ENCODE measurements at regions not wholly inside any gene's neighbourhood (a gene's known extent, or its start where the extent isn't known, plus 50 kb on each side); places are given as distances from the start of the nearest gene placed in this dataset.
"Not testable (repeated sequence)": the region's sequence is repeated elsewhere in the genome, so short reads cannot be mapped to it uniquely, and the experiment has no call there.

- no peak for DNase-seq (ENCODE audit: low read depth in 2 of 2, low spot score in 1 of 2)
These were observed 195.5 kb downstream of the BCL11A start for GRCh38 chr2:60357996-60358395.

DNA sequence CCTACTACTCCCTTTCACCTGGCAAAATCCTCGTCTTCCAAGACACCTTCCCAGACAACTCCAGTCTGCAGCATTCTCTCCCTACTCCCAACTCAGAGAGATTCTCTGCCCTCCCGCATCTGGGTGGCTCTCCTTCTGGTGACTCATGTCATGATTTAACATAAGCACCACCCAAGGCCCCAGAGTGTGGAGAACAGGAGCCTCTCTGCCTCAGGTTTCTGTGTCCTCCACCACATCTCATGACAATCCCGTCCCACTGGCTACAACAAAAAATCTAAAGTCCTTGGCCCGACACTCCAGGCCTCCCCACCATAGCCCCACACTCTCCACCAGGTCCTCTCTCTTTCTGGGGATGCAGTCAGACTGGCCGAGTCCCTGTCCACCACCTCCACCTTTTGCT lies 197.1 kb downstream of the BCL11A start:
- no peak for DNase-seq (ENCODE audit: low read depth in 2 of 2, low spot score in 1 of 2)

DNA sequence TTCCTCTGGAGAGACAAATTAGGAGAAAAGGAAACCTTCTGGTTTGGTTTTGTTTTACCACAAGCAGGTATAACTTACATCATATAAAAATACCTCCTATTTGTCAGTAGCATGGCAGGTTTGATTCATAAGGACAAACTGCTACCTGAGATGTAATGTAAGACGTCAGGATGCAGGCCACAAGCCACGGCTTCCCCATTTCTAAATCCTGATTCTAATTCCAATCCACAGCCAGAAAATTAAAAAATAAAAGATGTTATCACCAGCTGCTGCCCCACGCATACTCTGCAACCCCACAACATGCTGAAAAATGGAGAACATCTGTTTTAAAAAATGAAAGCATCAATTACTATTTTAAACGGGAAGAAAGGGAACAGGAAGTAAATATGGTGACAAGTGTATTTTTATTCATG lies 197.6 kb downstream of the BCL11A start:
- DNase-seq (ENCODE audit: low read depth in 2 of 2, low spot score in 1 of 2): no peak

DNA sequence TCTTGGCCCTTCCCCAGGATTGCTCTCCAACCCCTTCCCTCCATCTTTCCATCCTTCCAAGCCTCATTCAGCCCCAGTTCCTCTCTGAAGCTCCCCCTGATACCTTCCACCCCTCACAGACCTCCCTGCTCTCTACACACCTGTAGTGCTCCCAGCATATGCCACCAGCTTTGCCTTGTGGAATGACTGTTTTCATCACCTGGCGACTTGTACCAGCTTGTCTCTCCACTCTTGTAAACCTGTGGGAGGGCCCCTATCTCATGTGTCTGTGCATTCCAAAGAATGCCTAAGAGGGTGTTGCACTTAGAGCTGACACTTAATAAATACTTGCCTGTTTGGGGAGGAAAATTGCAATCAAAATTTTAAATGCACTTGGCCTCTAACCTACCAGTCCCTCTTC lies 198.7 kb downstream of the BCL11A start:
- DNase-seq (ENCODE audit: low read depth in 2 of 2, low spot score in 1 of 2): no peak

GRCh38 chr2:60353863-60354262 lies 199.6 kb downstream of the BCL11A start:
- no peak for DNase-seq (ENCODE audit: low read depth in 2 of 2, low spot score in 1 of 2)

DNA sequence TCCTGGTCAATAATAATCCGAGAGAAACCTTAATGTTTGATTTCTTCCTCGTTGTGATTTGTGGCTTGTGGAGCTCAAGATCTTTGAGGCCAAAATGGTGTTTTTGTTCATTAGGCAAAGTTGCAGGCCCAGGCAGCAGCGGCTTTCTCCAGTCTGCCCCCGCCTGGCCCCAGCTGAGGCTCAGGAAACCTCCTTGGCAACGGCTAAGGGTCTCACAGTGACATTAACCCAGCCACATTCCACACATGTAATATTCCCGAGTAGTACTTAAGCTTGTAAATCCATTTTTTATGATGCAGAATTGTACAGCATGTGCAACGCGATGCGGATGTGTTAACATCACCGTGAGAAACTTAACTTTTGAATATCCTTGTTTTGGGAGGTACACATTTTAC lies 200.1 kb downstream of the BCL11A start:
- DNase-seq (ENCODE audit: low read depth in 2 of 2, low spot score in 1 of 2): no peak

DNA sequence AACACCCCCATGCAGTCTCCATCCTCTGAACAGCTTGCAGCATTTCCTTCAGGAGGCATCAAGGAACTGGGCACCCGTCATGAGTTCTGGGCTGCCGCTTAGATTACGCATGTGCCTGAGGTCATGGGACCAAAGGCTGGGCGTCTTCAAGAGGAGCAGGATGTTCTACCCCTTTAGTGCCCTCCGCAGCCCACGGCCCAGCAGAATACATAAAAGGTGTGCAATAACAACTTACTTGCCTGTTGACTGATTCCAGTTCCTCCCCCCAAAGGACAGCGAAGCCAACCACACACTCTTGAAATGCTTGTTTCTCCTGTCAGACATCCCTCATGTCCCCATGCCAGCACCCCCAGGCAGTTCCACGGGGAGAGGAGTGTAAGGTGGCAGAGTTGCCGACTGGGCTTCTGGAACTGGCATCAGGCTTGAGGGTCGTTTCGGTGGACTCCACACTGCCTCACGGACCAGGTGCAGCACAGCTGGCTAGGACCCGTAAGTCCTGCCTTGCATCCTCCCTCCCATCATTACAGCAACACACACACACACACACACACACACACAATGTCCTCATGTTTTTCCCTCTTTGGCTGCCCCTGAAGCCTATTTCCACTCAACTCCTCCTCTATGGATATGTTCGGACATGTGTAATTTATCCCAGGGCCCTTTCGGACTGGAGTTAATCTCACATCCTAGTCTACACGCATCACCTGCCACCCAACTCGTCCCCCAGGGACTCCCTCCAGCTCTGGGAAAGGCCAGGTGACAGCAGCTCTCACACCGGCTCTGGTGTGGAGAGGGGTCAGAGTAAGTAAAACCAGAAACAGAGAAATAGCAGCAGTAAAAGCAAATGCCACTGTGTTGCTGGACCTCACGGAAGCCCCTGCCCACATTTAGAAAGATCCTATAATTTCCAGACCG lies 200.7 kb downstream of the BCL11A start:
- DNase-seq (ENCODE audit: low read depth in 2 of 2, low spot score in 1 of 2): no peak

- DNase-seq (ENCODE audit: low read depth in 2 of 2, low spot score in 1 of 2): no peak
These were observed 201.7 kb downstream of the BCL11A start for GRCh38 chr2:60351802-60352201.

DNA sequence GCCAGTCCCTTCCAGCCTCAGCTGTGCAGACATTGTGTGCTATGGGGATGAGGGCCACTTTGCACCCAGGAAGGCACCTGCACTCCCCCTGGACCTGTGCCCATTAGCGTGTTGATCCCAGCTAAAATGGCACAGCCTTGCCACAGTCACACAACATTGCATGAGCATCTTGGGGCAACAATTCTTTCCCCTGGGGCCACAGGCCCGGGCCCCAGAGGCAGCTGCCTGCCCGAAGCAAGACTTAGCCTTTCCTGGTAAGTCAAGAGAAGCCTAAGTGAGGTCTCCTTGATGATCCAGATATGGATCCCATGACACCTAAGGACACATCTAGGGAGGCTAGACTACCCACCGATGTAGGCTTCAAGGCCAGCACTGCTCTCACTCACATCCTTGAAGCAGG lies 202.1 kb downstream of the BCL11A start:
- no peak for DNase-seq (ENCODE audit: low read depth in 2 of 2, low spot score in 1 of 2)

DNA sequence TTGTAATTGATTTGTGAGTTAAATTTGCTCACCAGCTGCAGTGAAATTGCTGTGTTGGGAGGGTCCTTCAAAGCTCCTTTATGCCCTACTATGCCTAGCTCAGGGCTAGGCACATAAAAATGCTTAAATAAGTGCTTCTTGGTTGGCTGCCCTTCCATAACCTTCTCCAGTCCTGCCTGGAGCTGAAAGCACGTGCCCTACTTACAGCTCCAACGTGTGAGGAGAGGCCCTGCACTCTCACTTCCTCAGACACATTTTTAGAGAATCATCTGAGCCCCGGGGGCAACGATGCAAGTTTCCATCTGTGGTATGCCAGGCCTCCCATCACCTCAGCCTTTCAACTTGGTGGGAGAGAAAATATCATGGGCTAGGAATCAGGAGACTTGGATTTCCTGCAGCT lies 202.7 kb downstream of the BCL11A start:
- DNase-seq (ENCODE audit: low read depth in 2 of 2, low spot score in 1 of 2): no peak

DNA sequence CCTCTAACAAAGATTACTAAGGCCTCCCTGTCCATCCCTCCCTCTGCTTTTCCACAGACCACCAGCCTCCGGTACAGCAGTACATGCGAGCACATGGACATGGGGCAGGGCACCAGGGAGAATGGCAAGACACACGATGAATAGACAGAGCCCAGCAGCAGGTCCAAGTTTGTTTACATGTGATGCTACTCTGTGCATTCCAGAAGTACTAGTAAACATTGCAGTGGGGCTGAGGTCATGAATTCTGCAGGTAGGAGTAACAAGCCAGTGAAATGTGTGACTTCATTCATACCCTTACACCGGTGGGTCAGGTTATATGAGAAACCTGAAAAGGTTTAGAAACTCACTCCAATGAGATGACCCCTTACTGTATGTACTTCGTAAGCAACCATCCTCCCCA lies 205.7 kb downstream of the BCL11A start:
- no peak for DNase-seq (ENCODE audit: low read depth in 2 of 2, low spot score in 1 of 2)

DNA sequence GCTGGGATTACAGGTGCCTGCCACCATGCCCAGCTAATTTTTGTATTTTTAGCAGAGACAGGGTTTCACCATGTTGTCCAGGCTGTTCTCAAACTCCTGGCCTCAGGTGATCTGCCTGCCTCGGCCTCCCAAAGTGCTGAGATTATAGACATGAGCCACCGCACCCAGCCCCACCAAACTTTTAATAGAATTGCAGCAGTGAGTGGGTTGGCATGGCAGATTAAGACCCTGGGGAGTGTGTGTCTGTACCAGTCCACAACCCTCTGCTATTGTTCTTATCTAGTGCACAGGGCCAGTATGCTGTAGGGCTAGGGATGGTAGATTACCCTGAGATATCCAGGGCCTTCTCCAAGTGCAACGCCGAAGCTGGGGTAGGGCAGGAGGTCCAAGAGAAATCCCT lies 211.0 kb downstream of the BCL11A start:
- DNase-seq (ENCODE audit: low read depth in 2 of 2, low spot score in 1 of 2): not testable (repeated sequence)

GRCh38 chr2:60341151-60341550 lies 212.3 kb downstream of the BCL11A start:
- DNase-seq (ENCODE audit: low read depth in 2 of 2, low spot score in 1 of 2): no peak

DNA sequence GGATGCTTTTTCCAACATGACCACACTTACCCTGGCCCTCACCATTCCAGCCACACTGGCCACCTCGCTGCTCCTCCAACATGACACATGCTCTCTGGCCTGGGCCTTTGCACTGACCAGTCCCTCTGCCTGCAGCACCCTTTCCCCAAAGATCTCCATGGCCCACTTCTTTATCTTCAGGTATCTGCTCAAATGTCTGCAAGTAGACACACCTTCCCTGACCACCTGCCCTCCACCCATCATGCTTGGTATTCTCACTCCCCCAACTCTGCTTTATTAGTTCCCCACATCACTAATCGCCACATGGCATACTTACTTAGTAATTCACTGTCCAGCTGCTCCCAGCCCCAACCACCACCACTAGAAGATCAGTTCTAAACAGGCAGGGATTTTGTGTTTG lies 214.2 kb downstream of the BCL11A start:
- no peak for DNase-seq (ENCODE audit: low read depth in 2 of 2, low spot score in 1 of 2)

GRCh38 chr2:60337142-60337497 lies 216.3 kb downstream of the BCL11A start:
- DNase-seq (ENCODE audit: low read depth in 2 of 2, low spot score in 1 of 2): no peak

- DNase-seq (ENCODE audit: low read depth in 2 of 2, low spot score in 1 of 2): no peak
These were observed 216.9 kb downstream of the BCL11A start for GRCh38 chr2:60336442-60337141.

GRCh38 chr2:60335533-60336237 lies 217.8 kb downstream of the BCL11A start:
- no peak for DNase-seq (ENCODE audit: low read depth in 2 of 2, low spot score in 1 of 2)

GRCh38 chr2:60334610-60335009 lies 218.8 kb downstream of the BCL11A start:
- DNase-seq (ENCODE audit: low read depth in 2 of 2, low spot score in 1 of 2): no peak

- no peak for DNase-seq (ENCODE audit: low read depth in 2 of 2, low spot score in 1 of 2)
These were observed 220.2 kb downstream of the BCL11A start for GRCh38 chr2:60333264-60333663.

DNA sequence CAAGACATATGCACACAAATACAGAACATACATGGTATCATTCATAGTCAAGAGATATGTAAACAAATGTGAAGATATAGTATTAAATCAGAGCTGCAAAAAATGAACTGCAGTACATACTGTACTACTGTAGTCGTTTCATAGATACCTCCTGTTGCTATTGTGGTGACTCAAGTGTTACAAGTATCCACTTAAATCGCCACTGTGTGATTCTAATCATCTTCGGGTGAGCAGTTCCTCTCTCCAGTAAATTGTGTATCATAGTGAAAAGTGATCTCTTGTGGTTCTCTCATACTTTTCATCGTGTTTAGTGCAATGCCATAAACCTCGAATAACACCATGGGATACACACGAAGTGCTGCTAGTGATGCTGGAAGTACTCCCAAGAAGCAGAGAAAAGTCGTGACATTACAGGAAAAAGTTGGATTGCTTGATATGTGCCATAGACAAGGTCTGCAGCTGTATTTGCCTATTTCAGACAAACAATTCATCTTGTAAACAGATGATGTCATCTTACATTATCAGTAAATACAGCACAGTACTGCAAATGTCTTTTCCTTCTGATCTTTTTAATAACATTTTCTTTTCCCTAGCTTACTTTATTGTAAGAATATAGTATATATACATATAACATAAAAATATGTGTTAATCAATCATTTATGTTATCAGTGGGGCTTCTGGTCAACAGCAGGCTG lies 222.2 kb downstream of the BCL11A start:
- no peak for DNase-seq (ENCODE audit: low read depth in 2 of 2, low spot score in 1 of 2)

DNA sequence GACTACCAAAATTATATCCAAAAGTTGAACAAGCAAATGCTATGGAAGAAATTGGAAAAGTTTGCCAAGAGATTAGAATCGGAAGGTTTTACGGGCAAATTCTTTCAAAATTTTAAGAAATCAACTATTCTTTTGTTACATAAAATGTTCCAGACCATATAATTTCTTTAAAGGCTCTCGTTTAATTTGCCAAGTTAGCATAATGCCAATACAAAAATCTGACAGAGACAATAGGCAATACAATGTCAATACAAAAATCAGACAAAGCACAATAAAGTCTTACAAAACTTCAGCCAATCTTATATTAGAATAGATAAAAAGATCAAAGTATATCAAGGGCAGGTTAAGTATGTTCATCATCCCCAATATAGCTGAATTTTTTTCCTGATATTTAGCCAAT lies 224.2 kb downstream of the BCL11A start:
- DNase-seq (ENCODE audit: low read depth in 2 of 2, low spot score in 1 of 2): no peak
